Smooth muscle cell of the brain vasculature (primary cell): ENCODE measurements at regions not wholly inside any gene's neighbourhood (a gene's known extent, or its start where the extent isn't known, plus 50 kb on each side); places are given as distances from the start of the nearest gene placed in this dataset.

Experiments
- DNase-seq: peaks from one replicate; pipeline ENCODE4 v3.0.0-alpha.2; 2012; ENCODE audit warnings: low read depth, low spot score

DNA sequence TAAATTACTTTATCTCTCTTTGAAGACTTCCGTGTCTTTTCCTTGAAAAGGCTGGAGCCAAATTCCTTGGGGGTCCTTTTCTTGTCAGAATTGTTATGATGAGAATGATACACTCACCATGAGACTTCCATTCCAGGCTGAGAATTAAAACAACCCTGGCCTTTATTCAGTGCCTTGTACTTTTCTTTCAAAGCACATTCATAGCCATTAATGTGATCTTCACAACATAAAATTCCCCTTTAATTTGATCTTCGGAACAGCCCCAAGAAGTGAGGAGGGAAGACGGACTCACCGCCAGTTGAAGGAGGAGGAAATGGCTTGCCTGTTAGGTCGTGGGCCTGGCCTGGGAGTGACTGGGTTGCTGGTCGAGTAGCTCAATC, 127.3 kb downstream of the DDX1 start:
- no peak for DNase-seq

DNA sequence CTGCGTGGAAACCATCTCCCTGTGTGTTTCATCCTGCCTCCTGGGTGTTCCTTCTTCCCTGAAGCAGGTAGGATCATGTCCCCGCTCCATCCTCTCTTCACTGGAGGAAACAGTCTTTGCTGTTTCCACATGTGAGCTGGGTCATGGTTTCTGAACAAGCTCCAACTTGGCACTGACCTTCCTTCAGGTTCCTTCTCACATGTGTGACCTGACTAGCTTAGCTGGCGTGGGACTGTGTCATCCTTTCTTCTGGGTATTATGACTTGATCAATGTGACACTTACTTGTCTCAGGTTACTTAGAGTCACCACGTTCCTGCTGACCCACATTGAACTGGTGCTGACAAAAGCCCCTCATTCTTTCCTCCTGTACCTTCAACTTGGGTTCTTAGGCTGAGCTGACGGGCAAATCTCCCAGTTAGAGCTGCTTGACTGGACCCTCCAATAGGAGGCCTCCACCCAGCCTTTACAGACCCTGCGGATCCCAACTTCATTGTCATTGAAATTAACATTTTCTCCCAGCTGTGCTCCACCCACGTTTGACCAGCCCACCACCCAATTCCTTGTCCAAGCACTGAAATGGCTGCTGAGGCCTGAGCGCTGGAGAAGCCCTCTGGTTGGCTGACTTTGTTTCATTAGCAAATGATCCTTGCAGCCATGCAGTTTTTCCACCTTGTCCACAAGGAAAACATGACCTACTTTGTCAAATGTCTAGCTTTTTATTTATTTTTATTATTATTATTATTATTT, 128.1 kb downstream of the DDX1 start:
- no peak for DNase-seq

DNA sequence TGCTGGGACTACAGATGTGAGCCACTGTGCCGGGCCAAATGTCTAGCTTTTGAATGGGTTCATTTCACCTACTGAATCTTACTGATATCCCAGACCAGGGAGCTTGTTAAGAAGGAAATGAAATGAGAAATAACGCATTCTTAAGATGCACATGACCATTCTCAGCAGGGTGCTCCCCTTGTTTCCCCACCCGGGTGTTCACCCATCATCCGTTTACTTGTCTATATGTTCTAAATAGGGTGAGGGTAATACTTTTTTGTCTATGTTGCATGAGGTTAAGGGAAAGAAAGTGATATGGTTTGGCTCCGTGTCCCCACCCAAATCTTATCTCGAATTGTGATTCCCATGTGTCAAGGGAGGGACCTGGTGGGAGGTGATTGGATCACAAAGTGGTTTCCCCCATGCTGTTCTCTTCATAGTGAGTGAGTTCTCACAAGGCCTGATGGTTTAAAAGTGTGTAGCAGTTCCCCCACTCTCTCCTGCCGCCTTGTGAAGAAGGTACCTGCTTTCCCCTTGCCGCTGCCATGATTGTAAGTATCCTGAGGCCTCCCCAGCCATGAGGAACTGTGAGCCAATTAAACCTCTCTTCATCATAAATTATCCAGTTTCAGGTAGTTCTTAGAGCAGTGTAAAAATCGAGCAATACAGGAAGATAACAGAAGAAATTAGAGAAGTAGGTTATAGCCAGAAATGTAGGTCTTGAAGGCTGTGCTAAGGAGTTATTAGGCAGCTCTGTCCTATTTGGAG, 129.1 kb downstream of the DDX1 start:
- DNase-seq: no peak

DNA sequence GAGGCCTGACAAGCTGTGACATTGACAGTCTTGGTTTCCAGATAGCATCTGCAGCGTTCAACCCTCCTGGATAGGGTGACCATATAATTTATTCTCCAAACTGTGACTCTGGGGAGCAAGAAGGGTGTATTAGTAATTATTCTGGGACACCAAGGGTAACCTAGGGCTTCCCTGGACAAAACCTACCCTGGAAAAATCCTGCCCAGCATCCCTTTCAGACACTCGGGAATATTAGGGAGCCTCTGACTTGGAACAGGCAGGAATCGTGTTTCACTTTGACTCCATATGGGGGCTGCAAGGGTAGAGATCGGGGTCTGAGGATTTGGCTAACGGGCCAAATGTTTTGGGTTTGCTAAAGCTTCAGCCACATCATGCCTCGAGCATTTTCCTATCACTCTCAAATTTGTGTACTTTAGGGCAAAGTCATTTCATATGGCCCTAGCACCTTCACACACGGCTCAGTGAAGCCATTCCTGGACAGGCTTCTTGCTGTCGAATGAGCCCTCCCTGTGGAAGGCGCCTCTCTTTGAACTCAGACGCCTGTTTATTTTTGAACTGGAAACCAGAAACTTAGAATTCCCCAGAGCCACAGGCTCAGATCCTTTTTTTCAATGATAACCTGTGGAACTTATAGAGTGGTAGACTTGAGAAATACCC, 129.9 kb downstream of the DDX1 start:
- no peak for DNase-seq

DNA sequence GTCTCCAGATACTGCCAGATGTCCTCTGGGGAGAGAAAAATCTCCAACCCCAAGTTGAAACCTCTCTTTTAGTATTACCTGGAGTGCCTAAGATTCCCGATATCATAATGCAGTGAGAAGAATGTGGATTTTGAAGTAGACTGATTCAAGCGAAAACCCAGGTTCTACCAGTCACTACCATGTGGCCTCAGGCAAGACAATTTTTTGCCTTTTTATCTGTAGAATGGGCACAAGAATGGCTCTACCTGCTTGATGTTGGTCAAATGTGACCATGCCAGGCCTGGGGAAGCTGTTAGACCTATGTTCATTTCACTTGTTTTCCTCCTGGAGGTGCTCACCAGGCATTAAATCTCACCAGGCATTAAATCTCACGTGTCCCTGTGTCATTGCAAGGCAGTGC, 131.3 kb downstream of the DDX1 start:
- DNase-seq: no peak

DNA sequence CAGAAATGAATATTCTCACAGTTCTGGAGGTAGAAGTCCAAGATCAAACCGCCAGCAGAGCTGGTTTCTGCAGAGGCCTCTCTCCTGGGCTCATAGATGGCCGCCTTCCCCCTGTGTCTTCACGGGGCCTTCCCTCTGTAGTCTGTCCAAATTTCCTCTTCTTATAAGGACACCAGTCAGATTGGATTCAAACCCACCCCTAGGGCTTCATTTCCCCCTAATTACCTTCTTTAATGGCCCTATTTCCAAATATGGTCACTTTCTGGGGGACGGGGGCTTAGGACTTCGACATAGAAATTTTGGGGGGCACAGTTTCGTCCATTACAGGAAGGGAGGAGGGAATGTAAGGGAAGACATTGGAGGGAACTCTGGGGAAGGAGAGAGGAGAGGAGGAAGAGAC, 132.6 kb downstream of the DDX1 start:
- DNase-seq: no peak

DNA sequence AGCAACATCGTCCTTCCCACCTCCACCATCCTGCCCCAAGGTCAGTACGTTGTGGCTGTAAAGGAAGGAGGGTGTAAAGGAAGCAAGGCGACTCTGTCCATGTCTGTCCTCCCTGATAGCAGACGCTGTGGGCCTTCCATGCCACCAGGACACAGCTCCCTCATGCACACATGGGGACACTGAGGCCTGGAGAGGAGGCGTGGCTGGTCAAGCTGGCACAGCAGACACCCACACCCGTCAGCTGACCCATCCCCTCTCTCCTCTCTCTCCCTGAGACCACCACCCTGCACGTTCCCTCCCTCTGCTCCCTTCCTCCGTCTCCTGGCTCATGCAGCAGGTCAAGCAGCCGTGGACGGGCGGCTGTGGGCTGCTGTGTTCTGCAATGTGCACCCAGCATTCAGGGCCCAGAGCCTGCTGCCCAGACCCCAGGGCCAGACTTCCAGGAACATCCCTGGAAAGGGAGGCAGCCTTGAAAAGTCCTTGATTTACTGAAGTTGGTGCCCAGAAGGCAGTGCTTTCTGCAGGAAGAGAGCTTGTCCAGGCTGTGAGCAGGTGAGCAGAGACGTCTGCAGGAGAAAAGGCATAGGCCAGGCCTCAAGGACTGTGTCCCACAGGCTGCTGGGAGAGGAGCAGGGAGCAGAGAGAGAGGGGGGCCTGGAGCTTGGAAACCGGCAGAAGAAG, 133.6 kb downstream of the DDX1 start:
- no peak for DNase-seq

DNA sequence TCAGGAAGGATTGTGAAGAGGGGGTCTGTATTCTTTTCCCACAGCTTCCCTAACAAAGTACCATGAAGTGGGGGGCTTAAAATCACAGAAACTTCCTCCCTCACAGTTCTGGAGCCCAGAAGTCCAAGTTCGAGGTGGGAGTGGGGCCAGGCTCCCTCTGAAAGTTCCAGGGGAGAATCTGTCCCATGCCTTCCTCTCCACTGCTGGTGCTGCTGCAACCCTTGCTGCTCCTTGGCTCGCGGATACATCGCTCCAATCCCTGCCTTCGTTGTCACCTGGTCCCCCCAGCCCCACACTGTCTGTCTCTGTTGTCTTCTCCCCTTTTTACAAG, 134.1 kb downstream of the DDX1 start:
- no peak for DNase-seq

DNA sequence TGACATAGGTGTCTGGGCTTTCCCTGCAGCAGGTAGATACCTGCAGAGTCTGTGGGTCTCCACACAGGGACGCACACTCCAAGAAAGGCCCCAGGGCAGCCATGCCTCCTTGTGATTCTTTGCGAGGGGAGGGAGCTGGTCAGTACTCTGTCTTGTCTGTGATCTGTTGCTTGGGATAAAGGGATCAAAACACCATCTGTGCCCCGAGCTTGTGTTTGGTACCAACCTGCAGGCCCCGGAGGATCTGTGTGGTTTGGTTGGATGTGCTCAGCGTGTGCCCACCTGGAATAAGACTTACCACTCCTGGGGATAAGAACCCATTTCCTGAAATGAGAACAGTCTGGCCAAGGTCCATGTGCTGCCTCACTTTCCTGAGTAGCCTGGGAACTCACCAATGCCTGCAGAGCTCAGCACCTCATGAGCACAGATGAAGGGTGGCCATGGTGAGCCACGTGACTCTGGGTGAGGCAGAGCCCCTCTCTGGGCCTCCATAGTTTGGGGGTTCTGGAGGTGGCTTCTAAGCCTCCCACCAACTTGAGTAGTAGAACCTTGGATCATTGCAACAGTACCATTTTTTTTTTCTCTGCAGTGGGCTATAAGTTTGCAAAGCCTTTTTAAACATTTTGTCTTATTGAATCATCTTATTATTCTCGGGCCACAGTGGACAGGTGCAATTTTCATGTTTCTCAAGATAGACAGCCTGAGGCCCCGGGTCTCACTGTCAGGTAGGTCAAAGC, 134.8 kb downstream of the DDX1 start:
- DNase-seq: no peak

DNA sequence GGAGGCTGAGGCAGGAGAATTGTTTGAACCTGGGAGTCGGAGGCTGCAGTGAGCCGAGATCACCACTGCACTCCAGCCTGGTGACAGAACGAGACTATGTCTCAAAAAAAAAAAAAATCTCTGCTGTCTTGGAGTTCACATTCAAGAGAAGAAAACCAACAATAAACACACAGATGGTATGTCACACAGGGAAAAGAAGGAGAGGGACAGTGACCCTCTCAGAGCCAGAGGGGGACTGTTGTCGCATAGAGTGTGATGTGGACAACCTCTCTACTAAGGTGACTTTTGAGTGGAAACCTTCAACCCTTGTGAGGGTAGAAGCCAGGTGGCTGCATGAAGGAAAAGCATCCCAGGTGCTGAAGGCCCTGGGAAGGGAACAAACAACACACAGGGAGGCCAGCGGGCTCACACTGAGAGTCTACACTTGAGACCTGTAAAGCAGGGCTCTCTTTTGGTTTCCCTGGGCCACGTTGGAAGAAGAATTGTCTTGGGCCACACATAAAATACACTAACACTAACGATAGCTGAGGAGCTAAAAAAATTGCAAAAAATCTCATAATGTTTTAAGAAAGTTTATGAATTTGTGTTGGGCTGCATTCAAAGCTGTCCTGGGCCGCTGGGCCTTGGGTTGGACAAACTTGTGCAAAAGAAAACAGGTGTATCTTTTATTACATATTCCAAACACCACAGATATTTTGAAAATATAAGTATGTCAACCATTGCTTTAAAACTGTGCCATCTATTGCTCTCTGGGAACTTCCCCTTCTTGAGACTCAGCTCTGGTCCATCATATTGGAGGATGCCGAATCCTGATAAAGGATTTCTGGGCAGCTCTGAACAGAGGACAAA, 136.0 kb downstream of the DDX1 start:
- no peak for DNase-seq

DNA sequence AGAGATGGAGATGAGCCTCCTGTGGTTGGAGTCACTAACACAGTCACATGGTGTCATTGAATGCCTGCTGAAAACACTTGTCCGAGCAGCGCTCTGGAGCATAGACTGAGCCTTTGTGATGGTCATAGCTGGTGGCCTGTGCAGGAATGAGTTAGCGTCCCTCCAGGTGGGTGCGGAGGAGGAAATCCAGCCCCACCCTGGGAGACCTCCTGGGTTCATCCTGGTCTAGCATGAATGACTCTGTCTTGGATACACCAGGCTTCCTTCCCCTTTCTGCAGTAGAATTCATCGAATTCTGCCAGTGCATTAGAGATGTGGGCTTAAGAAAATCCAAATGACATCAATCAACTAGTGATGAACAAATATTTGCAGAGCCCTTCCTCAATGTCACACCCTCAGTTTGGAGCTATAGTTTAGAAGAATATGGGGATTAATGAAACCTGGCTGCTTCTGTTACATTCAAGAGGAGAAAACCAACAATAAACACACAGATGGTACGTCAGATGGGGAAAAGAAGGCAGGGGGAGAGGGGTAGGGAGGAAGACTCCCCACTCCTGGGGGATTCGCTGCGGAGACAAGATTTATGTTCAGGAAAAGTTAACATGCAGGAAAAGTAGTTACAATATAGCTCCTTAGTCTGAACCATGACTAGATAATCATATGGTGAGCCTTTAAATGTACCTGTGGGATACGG, 136.7 kb downstream of the DDX1 start:
- DNase-seq: no peak

DNA sequence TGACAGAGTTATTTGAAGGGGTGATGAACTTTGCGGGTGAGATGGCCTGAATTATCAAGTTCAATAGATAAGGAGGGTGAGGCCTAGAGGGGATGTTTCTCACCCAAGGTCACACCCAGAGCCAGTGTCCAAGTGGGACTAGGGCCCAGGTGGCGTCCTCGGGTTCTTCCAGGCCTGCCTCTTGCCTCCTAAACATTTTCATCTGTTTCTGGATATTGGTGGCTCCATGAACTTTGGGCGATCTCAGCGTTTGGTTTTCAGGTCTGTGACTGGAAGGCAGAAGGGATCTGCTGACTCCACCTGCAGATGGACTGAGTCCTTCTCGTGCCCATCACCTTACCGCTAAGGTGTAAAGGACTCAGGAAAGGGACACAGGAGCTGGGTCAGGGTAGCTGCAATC, 137.3 kb downstream of the DDX1 start:
- no peak for DNase-seq

DNA sequence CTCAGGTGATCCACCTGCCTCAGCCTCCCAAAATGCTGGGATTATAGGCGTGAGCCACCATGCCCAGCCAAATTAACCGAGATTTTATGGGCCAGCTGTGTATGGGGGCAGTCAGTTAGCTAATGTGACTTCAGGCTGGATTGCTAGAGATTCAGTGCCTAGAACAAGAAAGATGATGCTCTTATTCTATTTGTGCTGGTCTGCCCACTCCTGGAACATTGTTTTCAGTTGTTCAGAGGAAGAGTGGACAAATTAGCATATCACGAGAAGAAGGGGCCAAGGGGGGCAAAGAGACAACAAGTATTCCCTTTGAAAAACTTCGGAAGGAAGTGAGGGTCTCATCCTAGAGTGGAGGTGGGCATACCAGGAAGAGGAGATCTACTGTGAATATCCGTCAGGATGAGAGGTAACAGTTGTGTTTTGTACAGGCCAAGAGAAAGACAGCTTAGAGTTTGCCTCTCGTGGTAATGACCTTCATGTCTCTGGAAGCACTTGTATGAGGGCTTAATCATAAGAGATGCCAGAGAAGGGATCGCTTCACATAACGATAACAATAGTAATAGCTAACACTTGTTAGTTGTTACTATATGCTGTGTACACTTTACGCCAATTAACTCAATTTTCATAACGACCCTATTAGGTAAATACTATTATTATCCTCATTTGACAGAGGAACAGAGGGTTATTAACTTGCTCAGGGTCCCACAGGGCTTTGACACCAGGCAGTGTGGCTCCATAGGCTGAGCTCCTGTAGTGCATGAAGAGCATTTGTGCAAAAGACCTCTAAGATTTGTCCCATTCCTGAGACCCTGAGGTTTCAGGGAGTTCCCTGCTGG, 138.3 kb downstream of the DDX1 start:
- no peak for DNase-seq

DNA sequence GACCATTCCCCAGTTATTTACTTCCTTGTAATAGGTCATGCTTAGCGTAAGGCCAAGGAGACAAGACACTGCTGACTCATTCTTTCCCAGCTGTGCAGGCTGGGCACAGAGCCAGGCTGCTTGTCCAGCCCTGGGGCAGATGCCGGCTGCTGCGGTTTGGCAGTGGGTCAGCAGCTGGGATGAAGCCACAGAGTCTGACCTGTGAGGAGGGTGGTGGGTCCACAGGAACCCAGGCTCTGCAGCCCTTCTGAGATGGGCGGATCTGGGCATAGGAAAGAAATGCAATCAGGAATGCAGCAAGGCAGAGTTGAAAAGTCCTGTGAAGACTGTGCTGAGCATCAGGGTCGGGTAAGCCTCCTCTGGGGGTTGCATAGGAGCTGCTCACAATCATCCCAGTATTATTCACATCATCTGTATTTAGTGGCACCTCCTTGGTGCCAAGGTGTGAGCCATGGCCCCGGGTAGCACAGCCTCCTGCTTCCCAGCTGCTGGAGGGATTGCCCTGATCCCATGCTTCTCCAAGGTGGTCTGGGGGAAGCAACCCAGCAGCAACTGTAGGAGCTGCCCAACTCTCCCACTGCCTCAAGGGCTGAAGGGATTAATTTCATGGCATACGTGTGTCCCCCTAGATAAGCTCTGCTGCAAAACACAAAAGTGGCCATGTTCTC, 139.0 kb downstream of the DDX1 start:
- DNase-seq: peak; percentile 99

DNA sequence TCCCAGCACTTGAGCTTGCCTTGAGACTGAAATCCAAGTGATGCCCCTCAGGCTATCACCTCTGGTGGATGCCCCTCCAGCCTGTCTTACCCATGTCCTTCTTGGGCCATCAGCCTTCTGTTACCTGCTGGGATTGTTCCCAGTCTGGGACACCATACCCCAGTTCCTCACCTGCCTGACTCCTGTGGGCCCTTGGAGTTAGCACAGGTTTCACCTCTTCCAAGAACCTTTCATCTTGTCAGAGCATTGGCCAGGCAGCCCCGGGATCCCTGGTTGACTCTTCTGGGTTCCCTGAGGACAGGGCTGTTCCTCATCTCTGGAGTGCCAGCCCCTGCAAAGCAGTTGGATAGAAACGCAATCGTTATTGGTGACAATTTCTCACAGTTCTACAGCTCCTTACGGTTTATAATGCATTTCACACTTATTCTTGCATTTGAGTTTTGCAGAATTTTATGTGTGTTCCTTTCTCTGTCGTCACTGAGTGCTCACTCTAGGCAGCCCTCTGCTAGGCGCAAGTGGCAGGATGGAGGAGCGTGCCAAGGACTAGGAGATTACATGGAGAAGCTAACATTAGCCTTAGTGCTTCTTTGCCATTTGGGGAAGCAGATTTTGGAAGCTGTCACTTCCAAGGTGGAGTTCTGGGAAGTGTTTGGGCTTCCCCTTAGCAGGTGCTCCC, 139.7 kb downstream of the DDX1 start:
- no peak for DNase-seq

DNA sequence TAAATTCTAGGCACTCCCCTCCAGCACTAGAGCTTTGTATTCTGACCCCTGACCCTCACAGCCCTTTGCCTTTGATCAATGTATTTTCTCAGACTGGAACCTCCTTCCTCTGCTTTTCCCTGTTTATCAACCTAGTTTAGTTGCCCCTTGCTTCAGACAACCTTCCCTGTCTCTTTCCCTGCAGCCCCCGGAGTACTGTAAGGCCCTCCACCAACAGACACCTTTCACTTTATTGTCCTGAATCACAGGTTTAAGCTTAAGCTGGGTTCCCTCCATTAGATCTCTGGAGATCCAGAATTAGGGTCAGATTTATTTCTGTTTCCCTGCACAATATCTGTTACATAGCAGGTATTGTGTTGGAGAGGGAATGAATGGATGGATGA, 140.2 kb downstream of the DDX1 start:
- DNase-seq: no peak

DNA sequence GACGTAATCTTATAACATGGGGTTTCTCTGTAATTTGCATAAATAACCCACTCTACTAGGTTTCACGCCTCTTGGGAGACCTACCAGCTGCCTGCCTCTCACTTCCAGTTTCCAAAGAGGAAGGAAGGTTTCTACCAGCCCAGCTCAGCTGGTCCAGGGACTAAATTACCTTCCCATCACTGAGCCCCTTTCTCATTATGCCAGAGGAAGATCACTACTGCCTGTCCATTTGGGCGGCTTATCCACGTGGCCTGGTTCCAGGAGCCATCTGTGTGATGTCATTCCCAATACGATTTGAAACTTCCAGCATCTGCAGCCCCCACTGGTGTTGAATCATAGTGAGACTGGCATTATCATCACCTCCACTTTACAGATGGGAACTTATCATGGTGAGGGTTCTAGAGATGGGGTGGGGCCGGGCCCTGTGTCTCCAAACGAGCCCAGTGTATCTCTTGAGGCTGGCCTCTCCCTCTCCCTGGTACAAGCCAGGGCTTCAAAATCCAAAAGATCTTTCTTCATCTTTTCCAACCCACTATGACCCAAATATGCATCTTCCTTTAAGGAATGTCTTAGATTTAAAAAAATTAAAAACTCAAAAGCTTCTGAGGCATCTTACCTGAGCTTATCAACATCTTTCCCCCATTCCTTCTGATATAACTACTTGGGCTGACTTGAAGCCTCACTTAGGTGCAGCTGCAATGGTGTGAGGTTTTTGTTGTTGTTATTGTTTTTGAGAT, 140.8 kb downstream of the DDX1 start:
- no peak for DNase-seq
